Neural progenitor cell (in vitro differentiated cells): ENCODE measurements at regions not wholly inside any gene's neighbourhood (a gene's known extent, or its start where the extent isn't known, plus 50 kb on each side); places are given as distances from the start of the nearest gene placed in this dataset.

Experiments used
- EZH2 ChIP-seq: fragments of 200-600 bp; sonication (generic); IDR thresholded peaks from 2 replicates; pipeline ENCODE4 v1.6.1; 2017; ENCODE audit warnings: antibody characterized with exemption, mild to moderate bottlenecking, moderate library complexity
- TF ChIP-seq, protein P1 (sequence below): fragments of 200-600 bp; sonication (generic); IDR thresholded peaks from 2 replicates; pipeline ENCODE4 v1.5.1; 2017; ENCODE audit warnings: antibody characterized with exemption, mild to moderate bottlenecking

DNA sequence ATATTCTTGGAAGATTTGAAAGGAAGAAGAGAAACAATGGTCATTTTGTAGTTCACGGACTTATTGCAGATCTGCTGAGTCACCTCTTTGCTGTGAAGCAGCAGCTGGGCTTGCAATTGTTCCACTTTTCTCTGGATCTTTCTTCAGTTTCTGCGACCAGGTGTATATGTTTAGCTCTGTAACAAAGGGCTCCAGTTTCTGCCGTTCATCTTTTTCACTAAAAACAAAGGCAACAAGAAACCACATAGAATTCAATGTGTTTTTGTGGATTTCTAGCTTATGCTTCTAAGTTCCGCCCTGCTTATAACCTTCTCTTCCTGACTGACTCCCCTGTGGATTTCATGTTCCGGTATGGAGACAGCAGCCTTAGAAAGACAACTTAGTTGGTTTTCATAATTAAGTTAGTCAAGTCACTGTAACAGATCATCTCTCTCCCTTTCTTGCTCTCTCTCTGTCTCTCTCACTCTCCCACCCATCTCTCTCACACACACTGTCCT, 121.6 kb upstream of the EPHA5 start:
- no peak for TF ChIP-seq EZH2
- TF ChIP-seq, protein P1, sequence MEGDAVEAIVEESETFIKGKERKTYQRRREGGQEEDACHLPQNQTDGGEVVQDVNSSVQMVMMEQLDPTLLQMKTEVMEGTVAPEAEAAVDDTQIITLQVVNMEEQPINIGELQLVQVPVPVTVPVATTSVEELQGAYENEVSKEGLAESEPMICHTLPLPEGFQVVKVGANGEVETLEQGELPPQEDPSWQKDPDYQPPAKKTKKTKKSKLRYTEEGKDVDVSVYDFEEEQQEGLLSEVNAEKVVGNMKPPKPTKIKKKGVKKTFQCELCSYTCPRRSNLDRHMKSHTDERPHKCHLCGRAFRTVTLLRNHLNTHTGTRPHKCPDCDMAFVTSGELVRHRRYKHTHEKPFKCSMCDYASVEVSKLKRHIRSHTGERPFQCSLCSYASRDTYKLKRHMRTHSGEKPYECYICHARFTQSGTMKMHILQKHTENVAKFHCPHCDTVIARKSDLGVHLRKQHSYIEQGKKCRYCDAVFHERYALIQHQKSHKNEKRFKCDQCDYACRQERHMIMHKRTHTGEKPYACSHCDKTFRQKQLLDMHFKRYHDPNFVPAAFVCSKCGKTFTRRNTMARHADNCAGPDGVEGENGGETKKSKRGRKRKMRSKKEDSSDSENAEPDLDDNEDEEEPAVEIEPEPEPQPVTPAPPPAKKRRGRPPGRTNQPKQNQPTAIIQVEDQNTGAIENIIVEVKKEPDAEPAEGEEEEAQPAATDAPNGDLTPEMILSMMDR, result no peak
